ENCODE measurements at regions not wholly inside any gene's neighbourhood (a gene's known extent, or its start where the extent isn't known, plus 50 kb on each side); places are given as distances from the start of the nearest gene placed in this dataset.

- DNase-seq, result no peak
- TF ChIP-seq, protein P1, sequence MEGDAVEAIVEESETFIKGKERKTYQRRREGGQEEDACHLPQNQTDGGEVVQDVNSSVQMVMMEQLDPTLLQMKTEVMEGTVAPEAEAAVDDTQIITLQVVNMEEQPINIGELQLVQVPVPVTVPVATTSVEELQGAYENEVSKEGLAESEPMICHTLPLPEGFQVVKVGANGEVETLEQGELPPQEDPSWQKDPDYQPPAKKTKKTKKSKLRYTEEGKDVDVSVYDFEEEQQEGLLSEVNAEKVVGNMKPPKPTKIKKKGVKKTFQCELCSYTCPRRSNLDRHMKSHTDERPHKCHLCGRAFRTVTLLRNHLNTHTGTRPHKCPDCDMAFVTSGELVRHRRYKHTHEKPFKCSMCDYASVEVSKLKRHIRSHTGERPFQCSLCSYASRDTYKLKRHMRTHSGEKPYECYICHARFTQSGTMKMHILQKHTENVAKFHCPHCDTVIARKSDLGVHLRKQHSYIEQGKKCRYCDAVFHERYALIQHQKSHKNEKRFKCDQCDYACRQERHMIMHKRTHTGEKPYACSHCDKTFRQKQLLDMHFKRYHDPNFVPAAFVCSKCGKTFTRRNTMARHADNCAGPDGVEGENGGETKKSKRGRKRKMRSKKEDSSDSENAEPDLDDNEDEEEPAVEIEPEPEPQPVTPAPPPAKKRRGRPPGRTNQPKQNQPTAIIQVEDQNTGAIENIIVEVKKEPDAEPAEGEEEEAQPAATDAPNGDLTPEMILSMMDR (IDR thresholded peaks at IDR 0.05; ENCODE audit: low read depth, low read length, missing control alignments), result no peak
- Histone ChIP-seq H3K27ac (no peak overlapping the region), H3K4me3 (ENCODE audit: low read depth, low read length) (no peak overlapping the region), H3K36me3 (replicated peaks) (no peaks in the 10 kb centered on the region), H3K27me3 (replicated peaks) (peaks cover 3% of the 10 kb centered on the region)
- in situ Hi-C loops (cut with HindIII; ENCODE audit: low pct_ligation_motif_present, low sequenced_read_pairs), result no loop called here
Observed at GRCh38 chr3:194816748-194817591, 131.3 kb downstream of the FAM43A start.

GRCh38 chr3:194817592-194817930 is 131.9 kb downstream of the FAM43A start:
- in situ Hi-C loops (cut with HindIII; ENCODE audit: low pct_ligation_motif_present, low sequenced_read_pairs), result no loop called here
- Histone ChIP-seq H3K4me3 (ENCODE audit: low read depth, low read length) (no peak overlapping the region), H3K36me3 (replicated peaks) (no peaks in the 10 kb centered on the region), H3K27me3 (replicated peaks) (peaks cover 3% of the 10 kb centered on the region), H3K27ac (no peak overlapping the region)
- TF ChIP-seq, protein P1 (IDR thresholded peaks at IDR 0.05; ENCODE audit: low read depth, low read length, missing control alignments), result no peak
- no peak for DNase-seq

- Histone ChIP-seq H3K36me3 (replicated peaks) (no peaks in the 10 kb centered on the region), H3K27ac (no peak overlapping the region), H3K27me3 (replicated peaks) (peaks cover 3% of the 10 kb centered on the region), H3K4me3 (ENCODE audit: low read depth, low read length) (no peak overlapping the region)
- TF ChIP-seq, protein P1 (IDR thresholded peaks at IDR 0.05; ENCODE audit: low read depth, low read length, missing control alignments), result no peak
- DNase-seq, result no peak
- in situ Hi-C loops (cut with HindIII; ENCODE audit: low pct_ligation_motif_present, low sequenced_read_pairs), result no loop called here
Observed at GRCh38 chr3:194817936-194818335, 132.3 kb downstream of the FAM43A start.

GRCh38 chr3:194824100-194824499 is 138.4 kb downstream of the FAM43A start:
- H3K36me3 ChIP-seq (replicated peaks), result no peaks in the 10 kb centered on the region
- TF ChIP-seq, protein P1 (IDR thresholded peaks at IDR 0.05; ENCODE audit: low read depth, low read length, missing control alignments), result no peak
- H3K27me3 ChIP-seq (replicated peaks), result no peaks in the 10 kb centered on the region
- H3K4me3 ChIP-seq (ENCODE audit: low read depth, low read length), result no peak overlapping the region
- H3K27ac ChIP-seq, result no peak overlapping the region
- no peak for DNase-seq
- in situ Hi-C loops (cut with HindIII; ENCODE audit: low pct_ligation_motif_present, low sequenced_read_pairs), result no loop called here

GRCh38 chr3:194824701-194825111 is 139.0 kb downstream of the FAM43A start:
- Histone ChIP-seq H3K4me3 (ENCODE audit: low read depth, low read length) (no peak overlapping the region), H3K27ac (no peak overlapping the region), H3K36me3 (replicated peaks) (no peaks in the 10 kb centered on the region), H3K27me3 (replicated peaks) (no peaks in the 10 kb centered on the region)
- TF ChIP-seq, protein P1 (IDR thresholded peaks at IDR 0.05; ENCODE audit: low read depth, low read length, missing control alignments), result no peak
- in situ Hi-C loops (cut with HindIII; ENCODE audit: low pct_ligation_motif_present, low sequenced_read_pairs), result no loop called here
- DNase-seq, result peak; percentile 59

DNA sequence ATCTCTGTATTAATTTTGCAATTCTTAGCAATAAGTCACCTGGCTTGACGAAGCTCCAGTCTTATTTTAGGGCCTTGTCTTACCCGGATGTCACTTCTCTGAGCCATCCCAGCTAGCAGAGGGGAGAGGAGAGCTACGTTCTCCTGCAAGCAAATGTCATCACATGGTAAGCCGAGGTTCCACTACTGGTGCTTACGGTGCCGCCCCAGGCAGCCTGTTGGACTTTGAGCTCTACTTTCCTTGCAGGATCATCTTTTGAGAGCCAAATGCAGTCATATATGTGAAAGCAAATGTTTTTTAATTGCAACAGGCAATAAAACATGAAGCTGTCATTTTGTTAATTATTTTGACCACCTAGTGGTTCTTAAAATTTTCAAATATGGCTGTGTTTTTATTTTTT is 140.9 kb downstream of the FAM43A start:
- in situ Hi-C loops (cut with HindIII; ENCODE audit: low pct_ligation_motif_present, low sequenced_read_pairs), result no loop called here
- no peak overlapping the region for H3K27ac ChIP-seq
- no peak for DNase-seq

More for the DNA sequence above, 140.9 kb downstream of the FAM43A start:
- TF ChIP-seq, protein P1 (IDR thresholded peaks at IDR 0.05; ENCODE audit: low read depth, low read length, missing control alignments), result no peak
- no peak overlapping the region for H3K4me3 ChIP-seq (ENCODE audit: low read depth, low read length)
- no peaks in the 10 kb centered on the region for H3K36me3 ChIP-seq (replicated peaks)
- no peaks in the 10 kb centered on the region for H3K27me3 ChIP-seq (replicated peaks)
